SH-SY5Y (cell line): ENCODE measurements at regions not wholly inside any gene's neighbourhood (a gene's known extent, or its start where the extent isn't known, plus 50 kb on each side); places are given as distances from the start of the nearest gene placed in this dataset.

Experiments
- GATA2 ChIP-seq: IDR thresholded peaks from 2 replicates; pipeline ENCODE4 v1.6.1; 2011; ENCODE audit warnings: mild to moderate bottlenecking, low read depth, low read length
- GATA3 ChIP-seq: IDR thresholded peaks from 2 replicates; pipeline ENCODE4 v1.6.1; 2011; ENCODE audit warnings: low read depth, mild to moderate bottlenecking, low read length, moderate library complexity

GRCh38 chr14:84399296-84399910 lies 1130.5 kb upstream of the FLRT2 start:
- TF ChIP-seq GATA2 = no peak
- no peak for TF ChIP-seq GATA3

GRCh38 chr14:84401631-84402030 lies 1128.3 kb upstream of the FLRT2 start:
- TF ChIP-seq GATA2 (no peak), GATA3 (no peak)

GRCh38 chr14:84403585-84403984 lies 1126.4 kb upstream of the FLRT2 start:
- TF ChIP-seq GATA3 (no peak), GATA2 (no peak)

GRCh38 chr14:84404246-84404645 lies 1125.7 kb upstream of the FLRT2 start:
- TF ChIP-seq GATA2 (no peak), GATA3 (no peak)

- no peak for TF ChIP-seq GATA3
- TF ChIP-seq GATA2 = no peak
Measured at GRCh38 chr14:84409435-84409834, 1120.5 kb upstream of the FLRT2 start.

GRCh38 chr14:84410344-84410743 lies 1119.6 kb upstream of the FLRT2 start:
- TF ChIP-seq GATA3 (no peak), GATA2 (no peak)

GRCh38 chr14:84420221-84420620 lies 1109.7 kb upstream of the FLRT2 start:
- TF ChIP-seq GATA3 = no peak
- no peak for TF ChIP-seq GATA2

GRCh38 chr14:84421621-84422020 lies 1108.3 kb upstream of the FLRT2 start:
- no peak for TF ChIP-seq GATA2
- no peak for TF ChIP-seq GATA3

- TF ChIP-seq GATA3 (no peak), GATA2 (no peak)
Measured at GRCh38 chr14:84425968-84426367, 1104.0 kb upstream of the FLRT2 start.

GRCh38 chr14:84432676-84433075 lies 1097.3 kb upstream of the FLRT2 start:
- TF ChIP-seq GATA2 = no peak

- TF ChIP-seq GATA2 = no peak
- TF ChIP-seq GATA3 = no peak
Measured at GRCh38 chr14:84433961-84434360, 1096.0 kb upstream of the FLRT2 start.

GRCh38 chr14:84435820-84436324 lies 1094.1 kb upstream of the FLRT2 start:
- TF ChIP-seq GATA3 (no peak), GATA2 (no peak)

GRCh38 chr14:84436528-84436927 lies 1093.4 kb upstream of the FLRT2 start:
- TF ChIP-seq GATA2 = no peak
- TF ChIP-seq GATA3 = no peak

- TF ChIP-seq GATA2 (no peak), GATA3 (no peak)
Measured at GRCh38 chr14:84442521-84442920, 1087.4 kb upstream of the FLRT2 start.

- no peak for TF ChIP-seq GATA3
- TF ChIP-seq GATA2 = no peak
Measured at GRCh38 chr14:84445486-84445885, 1084.5 kb upstream of the FLRT2 start.

- no peak for TF ChIP-seq GATA3
- no peak for TF ChIP-seq GATA2
Measured at GRCh38 chr14:84446250-84446649, 1083.7 kb upstream of the FLRT2 start.
